ENCODE measurements at regions not wholly inside any gene's neighbourhood (a gene's known extent, or its start where the extent isn't known, plus 50 kb on each side); places are given as distances from the start of the nearest gene placed in this dataset.

- TF ChIP-seq CTCF (IDR thresholded peaks at IDR 0.05) (no peak), POLR2AphosphoS5 (IDR thresholded peaks at IDR 0.05) (no peak)
Measured at GRCh38 chr11:19646921-19647320, 65.7 kb upstream of the NAV2 start.
